Right renal pelvis (tissue), 4 donors: ENCODE measurements at regions not wholly inside any gene's neighbourhood (a gene's known extent, or its start where the extent isn't known, plus 50 kb on each side); places are given as distances from the start of the nearest gene placed in this dataset.
A peak's percentile ranks its signal among the peaks of the same experiment; 100 is the strongest.

Experiments
- DNase-seq, 4 donors: peaks; one replicate each; pipeline ENCODE4 v3.0.0-alpha.2; 2013; ENCODE audit warnings: low read depth in 4 of 4, low spot score in 3 of 4, missing footprints in 1 of 4

- no peak for DNase-seq
Measured at GRCh38 chr3:135840436-135840835, 125.1 kb upstream of the PPP2R3A start.

- DNase-seq, result no peak
Measured at GRCh38 chr3:135844386-135844785, 121.1 kb upstream of the PPP2R3A start.

- DNase-seq, result no peak
Measured at GRCh38 chr3:135848051-135848450, 117.5 kb upstream of the PPP2R3A start.

DNA sequence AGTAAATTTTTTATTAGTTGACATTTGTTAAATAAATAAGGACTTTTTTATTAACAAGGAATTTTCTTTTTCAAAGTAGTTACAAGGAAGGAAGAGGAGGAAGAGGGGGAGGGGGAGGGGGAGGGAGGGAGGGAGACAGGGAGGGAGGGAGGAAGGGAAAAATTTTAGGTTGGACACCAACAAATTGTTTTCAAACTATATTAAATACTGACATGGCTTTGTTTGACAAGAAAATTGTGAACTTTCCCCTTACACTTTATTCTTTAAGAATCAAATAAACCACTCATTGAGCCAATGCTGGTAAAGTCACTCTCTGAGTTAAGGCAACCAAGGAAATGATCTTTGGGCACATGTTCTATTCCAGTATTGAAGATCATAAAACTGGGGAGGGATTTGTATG is 115.7 kb upstream of the PPP2R3A start:
- DNase-seq, result no peak

DNA sequence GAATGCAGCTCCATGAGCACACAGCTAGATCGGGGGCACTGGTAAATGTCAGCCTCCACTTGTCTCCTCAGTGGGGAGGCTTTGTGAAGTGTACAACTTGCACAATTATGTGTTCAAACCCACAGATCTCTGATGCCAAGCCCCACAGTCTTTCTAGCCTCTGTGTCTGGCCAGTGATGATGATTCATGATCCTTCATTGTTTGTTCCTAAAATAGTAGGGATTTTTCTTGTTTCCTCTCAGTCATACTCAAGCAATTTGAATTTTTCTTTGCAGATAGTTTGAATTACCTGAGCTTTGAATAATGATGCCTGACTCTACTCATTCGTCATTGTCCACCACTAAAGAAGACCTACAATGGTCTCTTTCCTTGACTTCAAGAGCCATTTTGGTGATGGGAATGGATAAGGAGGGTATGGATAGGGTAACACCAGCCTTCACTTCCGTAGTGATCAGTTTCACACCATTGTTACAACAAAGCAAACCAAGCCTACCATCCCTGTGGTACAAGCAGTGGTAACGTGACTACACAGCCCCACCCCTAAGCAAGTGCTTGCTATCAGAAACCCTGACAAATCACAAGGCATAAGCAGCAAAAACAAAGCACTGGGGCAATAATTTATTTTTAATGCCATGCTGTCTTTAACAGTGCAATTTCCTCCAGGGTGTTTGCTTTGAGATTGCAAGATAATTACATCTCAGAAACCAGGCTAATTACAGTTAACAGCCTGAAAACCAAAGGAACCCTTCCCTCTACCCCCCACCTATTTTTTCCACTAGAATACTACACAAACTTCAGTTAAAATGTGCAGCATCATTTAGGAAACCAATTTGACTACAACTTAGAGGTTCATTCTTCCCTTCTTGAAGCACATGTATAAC is 114.1 kb upstream of the PPP2R3A start:
- DNase-seq, result no peak

- DNase-seq, result no peak
Measured at GRCh38 chr3:135853981-135854380, 111.5 kb upstream of the PPP2R3A start.

GRCh38 chr3:135860761-135861160 is 104.8 kb upstream of the PPP2R3A start:
- DNase-seq, result no peak

- no peak for DNase-seq
Measured at GRCh38 chr3:135862361-135862760, 103.2 kb upstream of the PPP2R3A start.

DNA sequence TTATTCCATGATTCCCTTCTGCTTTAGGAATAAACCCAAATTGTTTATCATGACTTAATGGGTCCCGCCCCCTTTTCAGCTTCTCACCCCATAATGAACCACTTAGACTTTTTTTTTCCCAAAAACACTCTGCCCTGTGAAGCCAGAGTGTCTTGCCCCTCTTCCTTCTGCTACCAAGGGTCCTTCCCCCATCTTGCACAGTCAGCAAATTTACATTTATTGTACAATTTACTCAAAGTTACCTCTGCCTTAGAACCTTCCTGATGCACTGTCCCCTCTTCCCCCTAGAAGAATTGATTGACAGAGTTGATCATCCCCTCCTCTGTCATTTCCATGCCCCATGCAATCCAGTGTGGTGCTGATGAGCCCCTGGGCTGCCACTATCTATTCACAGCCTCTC is 101.5 kb upstream of the PPP2R3A start:
- DNase-seq, result no peak

GRCh38 chr3:135865085-135865484 is 100.4 kb upstream of the PPP2R3A start:
- DNase-seq, result no peak

DNA sequence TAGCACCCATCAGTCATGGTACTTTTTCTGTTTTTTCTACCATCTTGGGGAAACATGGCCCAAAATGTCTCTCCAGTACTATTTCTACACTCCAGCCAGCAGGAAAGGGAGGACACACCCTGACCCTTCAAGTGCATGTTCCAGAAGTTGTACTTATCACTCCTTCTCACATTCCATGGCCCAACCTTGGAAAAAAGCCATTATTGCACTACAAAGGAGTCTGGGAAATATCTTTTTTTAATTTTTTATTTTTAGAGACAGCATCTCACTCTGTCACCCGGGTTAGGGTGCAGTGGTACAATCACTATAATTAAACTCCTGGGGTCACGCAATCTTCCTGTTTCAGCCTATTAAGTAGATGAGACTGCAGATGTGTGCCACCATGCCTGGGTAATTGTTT is 100.0 kb upstream of the PPP2R3A start:
- DNase-seq, result no peak

- no peak for DNase-seq
Measured at GRCh38 chr3:135867911-135868310, 97.6 kb upstream of the PPP2R3A start.

DNA sequence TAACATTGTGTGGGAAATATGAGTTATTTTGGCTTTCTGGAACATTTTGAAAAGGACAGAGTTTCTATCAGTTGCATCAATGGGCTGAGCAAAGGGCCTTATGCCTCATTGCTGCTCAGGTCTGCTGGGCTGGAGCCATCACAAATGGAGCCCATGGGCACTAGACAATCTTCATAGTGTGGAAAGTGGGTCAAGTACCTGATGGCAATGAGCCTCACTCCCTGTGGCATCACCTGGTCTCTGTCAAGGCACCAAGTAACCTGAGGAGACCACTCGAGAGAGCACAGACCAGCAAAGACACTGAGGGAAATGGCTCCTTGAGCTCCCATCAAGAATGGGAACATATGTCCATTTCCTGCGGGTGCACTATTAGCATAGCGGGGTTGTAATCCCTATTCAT is 96.7 kb upstream of the PPP2R3A start:
- DNase-seq, result no peak

- no peak for DNase-seq
Measured at GRCh38 chr3:135869439-135870105, 96.0 kb upstream of the PPP2R3A start.

DNA sequence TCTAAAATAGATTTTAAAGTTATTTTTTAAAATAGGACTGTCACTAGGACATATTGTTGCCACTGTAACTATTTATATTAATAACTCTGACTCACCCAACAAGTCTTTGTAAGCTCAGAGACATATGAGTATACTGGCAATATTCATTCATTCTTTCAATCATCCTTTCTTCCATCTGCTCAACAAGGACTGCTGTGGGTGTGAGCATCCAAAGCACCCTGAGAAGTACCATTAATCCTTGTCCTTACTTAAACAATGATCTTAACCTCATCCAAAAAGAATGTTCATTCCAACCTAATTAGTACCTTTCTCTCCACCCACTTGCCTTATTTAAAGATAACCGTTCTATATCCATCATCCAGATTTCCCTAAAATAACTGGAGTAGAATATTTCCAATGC is 94.2 kb upstream of the PPP2R3A start:
- DNase-seq, result no peak

GRCh38 chr3:135874035-135874434 is 91.5 kb upstream of the PPP2R3A start:
- no peak for DNase-seq

DNA sequence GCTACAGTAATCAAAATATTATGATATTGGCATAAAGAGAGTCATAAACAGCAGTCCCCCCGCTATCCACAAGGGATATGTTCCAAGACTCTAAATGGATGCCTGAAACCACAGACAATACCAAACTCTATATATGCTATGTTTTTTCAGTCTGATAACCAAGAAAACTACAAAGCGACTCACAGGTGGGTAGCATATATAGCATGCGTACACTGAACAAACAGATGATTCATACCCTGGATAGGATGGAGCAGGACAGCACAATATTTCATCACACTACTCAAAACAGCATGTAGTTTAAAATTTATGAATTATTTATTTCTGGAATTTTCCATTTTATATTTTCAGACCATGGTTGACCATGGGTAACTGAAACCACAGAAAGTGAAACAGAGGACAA is 87.0 kb upstream of the PPP2R3A start:
- DNase-seq, result no peak

DNA sequence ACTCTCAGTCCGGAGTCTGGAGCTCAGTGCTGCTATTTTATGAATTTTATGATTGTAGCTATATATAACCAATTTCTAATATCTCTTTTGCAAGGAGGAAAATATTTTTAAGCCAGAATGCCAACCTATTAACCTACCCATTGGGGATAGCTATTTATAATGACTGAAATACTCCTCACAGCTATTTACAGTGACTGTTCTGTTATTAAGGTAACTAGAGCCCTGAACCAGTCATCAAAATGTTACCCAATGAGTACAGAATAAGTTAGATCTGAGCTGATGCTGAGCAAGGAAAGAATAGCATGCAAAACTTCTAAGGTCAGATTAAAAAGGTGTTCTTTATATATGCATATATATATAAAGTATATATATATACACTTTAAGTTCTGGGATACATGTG is 79.6 kb upstream of the PPP2R3A start:
- no peak for DNase-seq

- DNase-seq, result no peak
Measured at GRCh38 chr3:135887220-135887619, 78.3 kb upstream of the PPP2R3A start.

DNA sequence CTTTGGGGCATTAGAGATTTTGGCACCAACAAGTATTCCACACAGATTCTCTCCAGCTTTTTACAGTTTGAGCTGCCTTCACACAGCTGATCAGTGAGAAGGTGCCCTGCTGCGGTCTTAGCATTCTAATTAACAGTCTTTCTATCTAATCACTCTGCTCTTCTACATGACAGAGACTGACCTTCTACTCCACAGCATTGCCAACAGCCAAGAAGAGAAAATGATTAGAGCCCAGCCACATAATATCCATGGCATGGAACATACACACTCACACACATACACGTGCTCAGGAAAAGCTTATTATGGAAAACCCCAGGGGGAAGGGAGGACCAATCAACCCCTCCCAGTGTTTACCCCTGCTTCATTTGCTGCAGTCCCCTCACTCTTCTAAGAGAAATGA is 76.1 kb upstream of the PPP2R3A start:
- DNase-seq, result no peak

DNA sequence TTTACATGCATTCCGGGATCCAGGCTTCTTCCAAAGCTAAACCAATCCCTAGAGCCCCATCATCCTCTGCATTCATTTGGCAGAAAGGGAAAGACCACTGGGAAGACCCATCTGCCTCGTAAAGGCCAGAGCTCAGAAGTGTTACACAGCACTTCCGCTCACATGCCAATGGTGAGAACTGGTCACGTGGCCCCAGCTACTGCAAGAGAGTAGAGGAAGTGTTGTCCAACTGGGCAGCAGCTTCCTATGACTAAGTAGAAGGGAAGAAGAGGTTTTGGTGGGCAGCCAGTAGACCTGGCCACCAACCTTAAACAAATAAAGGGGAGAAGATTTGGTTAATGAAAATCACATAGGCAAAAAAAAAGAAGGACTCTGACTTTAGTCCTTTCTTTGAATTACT is 74.4 kb upstream of the PPP2R3A start:
- DNase-seq, result no peak

- DNase-seq, result peak; percentile 51 to 67 (median 60)
Measured at GRCh38 chr3:135895106-135895733, 70.3 kb upstream of the PPP2R3A start.
